Adrenal gland (tissue), 9 donors: ENCODE measurements at regions not wholly inside any gene's neighbourhood (a gene's known extent, or its start where the extent isn't known, plus 50 kb on each side); places are given as distances from the start of the nearest gene placed in this dataset.

ENCODE experiments used
- DNase-seq, 7 donors: peaks; one replicate each; pipeline ENCODE4 v3.0.0-alpha.2; 2019 to 2020
- H3K27ac ChIP-seq, 5 donors: fragments of 200-600 bp; sonication (generic) in 4 of 5; 1 replicate in 3 of 5; 2 replicates in 2 of 5; pipeline versions ENCODE4 v1.5.1 to v1.8.0; 2016 to 2020; ENCODE audit warnings: mild to moderate bottlenecking in 1 of 5
- H3K27me3 ChIP-seq: fragments of 200-600 bp; 2 replicates; pipeline ENCODE4 v1.8.0; 2021
- H3K36me3 ChIP-seq, 2 donors: fragments of 200-600 bp; replicated peaks in 1 of 2; 1 replicate in 1 of 2; 2 replicates in 1 of 2; pipeline versions ENCODE4 v1.5.1 to v1.8.0; 2018 to 2022
- H3K4me1 ChIP-seq, 2 donors: fragments of 200-600 bp; replicated peaks in 1 of 2; 1 replicate in 1 of 2; 2 replicates in 1 of 2; pipeline versions ENCODE4 v1.5.1 to v1.8.0; 2018 to 2021
- H3K4me3 ChIP-seq, 4 donors: fragments of 200-600 bp; sonication (generic) in 3 of 4; one replicate each; pipeline ENCODE4 v1.5.1; 2016 to 2018
- H3K9me3 ChIP-seq, 3 donors: fragments of 200-600 bp; sonication (generic) in 1 of 3; replicated peaks in 1 of 3; 1 replicate in 2 of 3; 2 replicates in 1 of 3; pipeline versions ENCODE4 v1.5.1 to v1.8.0; 2016 to 2021
- CTCF ChIP-seq, 6 experiments: fragments of 450-650 bp in 4 of 6; fragments of 200-600 bp in 2 of 6; sonication (generic) in 1 of 6; IDR thresholded peaks; 1 replicate in 5 of 6; 2 replicates in 1 of 6; pipeline versions ENCODE4 v1.5.1 to v1.8.0; 2016 to 2021; ENCODE audit warnings: antibody characterized with exemption in 6 of 6, mild to moderate bottlenecking in 2 of 6, moderate library complexity in 1 of 6
- POLR2A ChIP-seq, 2 donors: fragments of 450-650 bp; IDR thresholded peaks; one replicate each; pipeline ENCODE4 v1.6.1; 2017; ENCODE audit warnings: antibody characterized with exemption in 2 of 2, mild to moderate bottlenecking in 2 of 2, moderate library complexity in 1 of 2
- WGBS, 4 donors: extraction: QIAGEN DNeasy Blood & Tissue Kit in 2 of 4; methylation state at CpG; one replicate each; pipeline versions ENCODE4 v1.1.5 to v1.1.7; 2013 to 2017; 5-methylcytosine and 5-hydroxymethylcytosine counted together
- intact Hi-C, 2 donors: fragments of 100-400 bp; cut with DNase I; formaldehyde crosslinking; loops; one replicate each; pipeline versions ENCODE4 v1.14.1 to v1.15.0; 2022 to 2023
- donor health status: healthy with polysubstance abuse.
- donor health status: Bipolar disorder and iron deficiency.
- donor health status: DM: yes; HTN: yes; CAD: no.
- donor health status: DM: no; HTN: no; CAD: no.
- donor health status: DM: no; HTN: no; CAD: no.

- Histone ChIP-seq H3K4me1 (no peaks in the 10 kb centered on the region), H3K4me3 (no peak overlapping the region), H3K36me3 (no peaks in the 10 kb centered on the region), H3K27ac (no peak overlapping the region), H3K27me3 (no peaks in the 10 kb centered on the region), H3K9me3 (no peaks in the 10 kb centered on the region)
- intact Hi-C loops = no loop called here
- no peak for DNase-seq
- TF ChIP-seq POLR2A (IDR thresholded peaks at IDR 0.05) (no peak), CTCF (IDR thresholded peaks at IDR 0.05) (no peak)
- WGBS, 4 donors = 54 to 80% (median 76%) methylated on average over 1 of the region's 1 CpG
These were observed 577.4 kb downstream of the CPS1 start for GRCh38 chr2:211133766-211134165.

- Histone ChIP-seq H3K36me3 (no peaks in the 10 kb centered on the region), H3K4me3 (no peak overlapping the region), H3K4me1 (peaks cover 0 to 1% of the 10 kb centered on the region in 2 donors), H3K27me3 (no peaks in the 10 kb centered on the region), H3K27ac (no peak overlapping the region), H3K9me3 (no peaks in the 10 kb centered on the region)
- WGBS, 4 donors = 81 to 88% (median 87%) methylated on average over 5 of the region's 5 CpGs
- intact Hi-C loops = no loop called here
- TF ChIP-seq CTCF (IDR thresholded peaks at IDR 0.05) (no peak), POLR2A (IDR thresholded peaks at IDR 0.05) (no peak)
- DNase-seq = no peak
These were observed 582.2 kb downstream of the CPS1 start for GRCh38 chr2:211138551-211138950.

- no peak for TF ChIP-seq CTCF (IDR thresholded peaks at IDR 0.05)
- no peak for TF ChIP-seq POLR2A (IDR thresholded peaks at IDR 0.05)
- intact Hi-C loops = no loop called here
- WGBS, 4 donors = 55 to 85% (median 72%) methylated on average over 4 of the region's 4 CpGs
- DNase-seq = no peak
- peaks cover 9% of the 10 kb centered on the region in 2 donors for H3K4me1 ChIP-seq
- no peaks in the 10 kb centered on the region for H3K36me3 ChIP-seq
- H3K27me3 ChIP-seq = no peaks in the 10 kb centered on the region
- no peaks in the 10 kb centered on the region for H3K9me3 ChIP-seq
- H3K27ac ChIP-seq = no peak overlapping the region
- no peak overlapping the region for H3K4me3 ChIP-seq
These were observed 585.2 kb downstream of the CPS1 start for GRCh38 chr2:211141646-211142045.

- intact Hi-C loops = no loop called here
- Histone ChIP-seq H3K4me3 (no peak overlapping the region), H3K9me3 (no peaks in the 10 kb centered on the region), H3K36me3 (no peaks in the 10 kb centered on the region), H3K4me1 (peaks cover 9% of the 10 kb centered on the region in 2 donors), H3K27ac (no peak overlapping the region), H3K27me3 (no peaks in the 10 kb centered on the region)
- TF ChIP-seq CTCF (IDR thresholded peaks at IDR 0.05) (no peak), POLR2A (IDR thresholded peaks at IDR 0.05) (no peak)
- DNase-seq = no peak
These were observed 587.7 kb downstream of the CPS1 start for GRCh38 chr2:211144078-211144477.
